Activated T-cell treated with anti-CD3 and anti-CD28 coated beads, Interleukin-2, amount 50 U/mL, for 72 hours (primary cell): ENCODE measurements at regions not wholly inside any gene's neighbourhood (a gene's known extent, or its start where the extent isn't known, plus 50 kb on each side); places are given as distances from the start of the nearest gene placed in this dataset.

ENCODE experiments used
- ATAC-seq, 2 donors: fragments of 150-1000 bp; cut with Tn5 transposase; replicated peaks in 1 of 2; 2 replicates each; pipeline ENCODE4 v1.10.0; 2021; ENCODE audit warnings: moderate library complexity in 2 of 2, mild to moderate bottlenecking in 1 of 2
- DNase-seq, 2 donors: peaks; one replicate each; pipeline ENCODE4 v3.0.0; 2021 to 2022; ENCODE audit warnings: mixed read lengths in 1 of 2
- H3K27ac Mint-ChIP-seq: one replicate; pipeline ENCODE4 v1.8.0; 2022; ENCODE audit warnings: mild to moderate bottlenecking, moderate library complexity, mixed read lengths
- H3K27me3 Mint-ChIP-seq: one replicate; pipeline ENCODE4 v1.8.0; 2022; ENCODE audit warnings: low read depth, mixed read lengths
- H3K36me3 Mint-ChIP-seq, 2 donors: one replicate each; pipeline ENCODE4 v1.8.0; 2022; ENCODE audit warnings: mixed read lengths in 2 of 2, mild to moderate bottlenecking in 1 of 2; ENCODE audit not compliant: insufficient read depth in 2 of 2
- H3K4me1 Mint-ChIP-seq: one replicate; pipeline ENCODE4 v1.8.0; 2022; ENCODE audit warnings: low read depth, mixed read lengths
- H3K4me3 Mint-ChIP-seq, 2 donors: one replicate each; pipeline ENCODE4 v1.8.0; 2022; ENCODE audit warnings: mild to moderate bottlenecking in 2 of 2, mixed read lengths in 2 of 2, moderate library complexity in 2 of 2
- H3K9me3 Mint-ChIP-seq, 2 donors: one replicate each; pipeline ENCODE4 v1.8.0; 2022; ENCODE audit warnings: mixed read lengths in 2 of 2

DNA sequence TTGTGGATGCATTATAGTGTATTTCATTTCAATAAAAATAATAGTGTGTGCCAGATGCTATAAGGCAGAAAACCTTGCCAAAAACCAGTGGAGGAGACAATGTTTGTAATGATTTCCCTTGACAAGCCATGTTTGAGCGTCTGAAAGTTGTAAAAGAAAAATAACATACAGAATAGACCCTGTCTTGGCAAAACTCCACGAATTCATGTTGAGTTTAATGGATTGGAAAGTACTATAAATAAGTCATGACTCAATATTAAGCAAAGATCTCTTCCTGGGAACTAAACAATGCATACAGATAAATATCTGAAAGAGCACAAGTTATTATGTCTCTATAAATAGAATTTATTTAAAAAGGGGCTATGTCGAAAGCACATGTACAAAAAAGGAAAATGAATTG, 543.5 kb downstream of the GABRG1 start:
- H3K4me3 Mint-ChIP-seq, result no peak overlapping the region
- peaks cover 0 to 3% of the 10 kb centered on the region in 2 donors for H3K36me3 Mint-ChIP-seq
- DNase-seq (no peak), ATAC-seq (no peak)
- no peaks in the 10 kb centered on the region for H3K4me1 Mint-ChIP-seq
- H3K27me3 Mint-ChIP-seq, result no peaks in the 10 kb centered on the region
- peaks cover 0 to 15% of the 10 kb centered on the region in 2 donors for H3K9me3 Mint-ChIP-seq
- H3K27ac Mint-ChIP-seq, result no peak overlapping the region

- peaks cover 2 to 8% of the 10 kb centered on the region in 2 donors for H3K9me3 Mint-ChIP-seq
- no peak overlapping the region for H3K27ac Mint-ChIP-seq
- no peaks in the 10 kb centered on the region for H3K4me1 Mint-ChIP-seq
- no peak overlapping the region for H3K4me3 Mint-ChIP-seq
- no peak for ATAC-seq
- H3K36me3 Mint-ChIP-seq, result no peaks in the 10 kb centered on the region
- H3K27me3 Mint-ChIP-seq, result no peaks in the 10 kb centered on the region
- no peak for DNase-seq
These were observed 545.0 kb downstream of the GABRG1 start for GRCh38 chr4:45578874-45579273.

GRCh38 chr4:45576275-45576674, 547.6 kb downstream of the GABRG1 start:
- no peak overlapping the region for H3K27ac Mint-ChIP-seq
- no peaks in the 10 kb centered on the region for H3K36me3 Mint-ChIP-seq
- no peaks in the 10 kb centered on the region for H3K27me3 Mint-ChIP-seq
- no peaks in the 10 kb centered on the region for H3K4me1 Mint-ChIP-seq
- peaks cover 5 to 6% of the 10 kb centered on the region in 2 donors for H3K9me3 Mint-ChIP-seq
- no peak overlapping the region for H3K4me3 Mint-ChIP-seq
- DNase-seq (no peak), ATAC-seq (no peak)

GRCh38 chr4:45569619-45570018, 554.2 kb downstream of the GABRG1 start:
- Mint-ChIP-seq H3K9me3 (peaks cover 2 to 4% of the 10 kb centered on the region in 2 donors), H3K27me3 (no peaks in the 10 kb centered on the region), H3K4me3 (no peak overlapping the region), H3K27ac (no peak overlapping the region), H3K4me1 (no peaks in the 10 kb centered on the region), H3K36me3 (no peaks in the 10 kb centered on the region)
- DNase-seq (no peak), ATAC-seq (no peak)

DNA sequence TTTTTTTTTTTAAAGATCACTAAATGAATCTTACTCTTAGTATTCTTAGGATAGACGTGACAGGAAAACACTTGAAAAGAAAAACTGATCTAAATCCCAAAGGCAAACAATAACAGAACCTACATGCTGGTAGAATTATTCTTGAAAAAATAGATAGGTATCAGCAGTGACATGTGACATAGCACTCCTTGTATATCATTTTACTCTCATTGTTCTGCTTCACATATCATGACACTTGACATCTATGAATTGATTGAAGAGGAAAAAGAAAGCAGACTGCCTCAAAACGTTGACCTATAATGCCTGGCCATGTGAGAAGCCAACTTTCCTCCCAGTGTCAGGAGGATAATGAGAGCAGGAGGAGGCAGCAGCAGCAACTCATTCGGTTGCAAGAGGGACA, 555.2 kb downstream of the GABRG1 start:
- peaks cover 2 to 4% of the 10 kb centered on the region in 2 donors for H3K9me3 Mint-ChIP-seq
- H3K4me1 Mint-ChIP-seq, result no peaks in the 10 kb centered on the region
- no peaks in the 10 kb centered on the region for H3K36me3 Mint-ChIP-seq
- no peak for DNase-seq
- no peak overlapping the region for H3K4me3 Mint-ChIP-seq
- no peak for ATAC-seq
- H3K27me3 Mint-ChIP-seq, result no peaks in the 10 kb centered on the region
- H3K27ac Mint-ChIP-seq, result no peak overlapping the region

DNA sequence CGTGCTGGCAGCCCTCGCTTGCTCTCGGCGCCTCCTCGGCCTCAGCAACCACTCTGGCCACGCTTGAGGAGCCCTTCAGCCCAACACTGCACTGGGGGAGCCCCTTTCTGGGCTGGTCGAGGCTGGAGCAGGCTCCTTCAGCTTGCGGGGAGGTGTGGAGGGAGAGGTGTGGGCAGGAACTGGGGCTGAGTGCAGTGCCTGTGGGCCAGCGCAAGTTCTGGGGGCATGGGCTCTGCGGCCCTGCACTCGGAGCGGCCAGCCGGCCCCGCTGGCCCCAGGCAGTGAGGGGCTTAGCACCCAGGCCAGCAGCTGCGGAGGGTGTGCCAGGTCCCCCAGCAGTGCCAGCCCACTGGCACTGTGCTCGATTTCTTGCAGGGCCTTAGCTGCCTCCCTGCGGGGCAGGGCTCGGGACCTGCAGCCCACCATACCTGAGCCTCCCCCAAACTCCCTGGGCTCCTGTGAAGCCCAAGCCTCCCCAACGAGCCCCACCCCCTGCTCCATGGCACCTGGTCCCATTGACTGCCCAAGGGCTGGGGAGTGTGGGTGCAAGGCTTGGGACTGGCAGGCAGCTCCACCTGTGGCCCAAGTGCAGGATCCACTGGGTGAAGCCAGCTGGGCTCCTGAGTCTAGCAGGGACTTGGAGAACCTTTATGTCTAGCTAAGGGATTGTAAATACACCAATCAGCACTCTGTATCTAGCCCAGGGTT, 556.8 kb downstream of the GABRG1 start:
- DNase-seq, result no peak
- H3K36me3 Mint-ChIP-seq, result no peaks in the 10 kb centered on the region
- H3K9me3 Mint-ChIP-seq, result peaks cover 2 to 4% of the 10 kb centered on the region in 2 donors
- H3K4me3 Mint-ChIP-seq, result no peak overlapping the region
- no peak for ATAC-seq
- no peak overlapping the region for H3K27ac Mint-ChIP-seq
- no peaks in the 10 kb centered on the region for H3K4me1 Mint-ChIP-seq
- H3K27me3 Mint-ChIP-seq, result no peaks in the 10 kb centered on the region

GRCh38 chr4:45554423-45554822, 569.4 kb downstream of the GABRG1 start:
- H3K27ac Mint-ChIP-seq, result no peak overlapping the region
- no peaks in the 10 kb centered on the region for H3K36me3 Mint-ChIP-seq
- H3K27me3 Mint-ChIP-seq, result no peaks in the 10 kb centered on the region
- ATAC-seq (no peak), DNase-seq (no peak)
- no peak overlapping the region for H3K4me3 Mint-ChIP-seq
- no peaks in the 10 kb centered on the region for H3K4me1 Mint-ChIP-seq
- peaks cover 3 to 6% of the 10 kb centered on the region in 2 donors for H3K9me3 Mint-ChIP-seq

DNA sequence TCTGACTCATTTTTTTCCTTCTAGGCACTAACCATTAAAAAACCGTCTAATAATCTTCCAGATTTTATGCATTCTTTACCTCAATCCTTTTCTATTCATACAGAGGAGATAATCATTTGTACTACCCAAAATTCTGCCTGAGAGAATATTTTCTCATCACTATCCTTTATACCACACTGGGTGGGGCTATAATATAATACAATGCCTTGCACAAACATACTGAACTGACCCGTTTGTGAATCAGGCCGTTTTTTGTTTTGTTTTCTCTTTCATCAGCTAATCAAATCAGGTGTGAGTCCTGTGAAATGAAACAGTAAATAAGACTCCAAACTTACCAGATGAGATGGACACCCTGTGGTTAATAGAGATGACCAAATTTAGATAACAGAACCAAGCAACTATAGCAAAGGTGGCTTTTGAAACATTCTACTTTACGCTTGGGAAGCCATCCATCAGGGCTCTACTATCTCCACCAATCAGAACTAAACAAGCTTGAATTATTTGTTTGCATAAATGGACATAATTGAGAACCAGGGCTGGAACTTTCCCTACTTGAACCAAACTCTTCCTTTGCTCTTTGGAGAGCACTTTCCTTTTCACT, 573.0 kb downstream of the GABRG1 start:
- Mint-ChIP-seq H3K36me3 (no peaks in the 10 kb centered on the region), H3K27ac (no peak overlapping the region), H3K27me3 (no peaks in the 10 kb centered on the region), H3K9me3 (peaks cover 0 to 6% of the 10 kb centered on the region in 2 donors), H3K4me1 (no peaks in the 10 kb centered on the region), H3K4me3 (no peak overlapping the region)
- DNase-seq, result no peak
- ATAC-seq, result no peak

DNA sequence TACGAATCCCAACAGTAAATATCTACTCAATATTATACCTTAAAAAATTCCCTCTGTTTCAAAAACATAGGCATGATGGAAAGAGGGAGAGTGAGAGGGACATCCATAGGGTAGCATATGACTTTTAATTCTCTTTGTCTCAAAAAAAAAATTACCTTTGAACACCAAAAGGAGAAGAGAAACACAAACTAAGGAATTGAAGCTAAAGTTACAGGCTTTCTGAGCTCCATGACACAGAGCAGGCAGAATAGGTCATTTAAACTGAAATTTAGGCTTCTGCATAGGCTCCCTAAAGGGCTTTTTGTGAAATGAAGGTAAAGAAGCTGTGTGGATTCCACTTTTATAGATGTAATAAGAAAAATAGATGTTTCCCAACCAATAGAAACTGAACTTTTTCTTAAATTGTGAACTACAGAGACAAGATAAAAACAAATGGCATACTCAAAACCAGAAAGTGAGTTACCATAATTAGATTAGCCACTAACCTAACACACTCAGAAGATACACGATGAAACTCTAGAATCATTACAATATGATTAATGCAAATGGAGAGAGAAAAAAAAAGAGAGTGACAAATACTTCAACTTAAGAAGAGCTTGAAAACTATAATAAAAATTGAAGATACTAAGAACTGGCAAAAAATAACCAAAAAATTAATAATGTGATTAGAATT, 584.6 kb downstream of the GABRG1 start:
- no peaks in the 10 kb centered on the region for H3K4me1 Mint-ChIP-seq
- H3K9me3 Mint-ChIP-seq, result peaks cover 11 to 20% of the 10 kb centered on the region in 2 donors
- no peaks in the 10 kb centered on the region for H3K27me3 Mint-ChIP-seq
- ATAC-seq (no peak), DNase-seq (no peak)
- peaks cover 0 to 2% of the 10 kb centered on the region in 2 donors for H3K36me3 Mint-ChIP-seq
- no peak overlapping the region for H3K27ac Mint-ChIP-seq
- no peak overlapping the region for H3K4me3 Mint-ChIP-seq

- DNase-seq (no peak), ATAC-seq (no peak)
- peaks cover 0 to 2% of the 10 kb centered on the region in 2 donors for H3K36me3 Mint-ChIP-seq
- H3K27me3 Mint-ChIP-seq, result no peaks in the 10 kb centered on the region
- H3K9me3 Mint-ChIP-seq, result peaks cover 5 to 9% of the 10 kb centered on the region in 2 donors
- no peak overlapping the region for H3K4me3 Mint-ChIP-seq
- no peak overlapping the region for H3K27ac Mint-ChIP-seq
- H3K4me1 Mint-ChIP-seq, result no peaks in the 10 kb centered on the region
These were observed 593.4 kb downstream of the GABRG1 start for GRCh38 chr4:45530498-45530897.

DNA sequence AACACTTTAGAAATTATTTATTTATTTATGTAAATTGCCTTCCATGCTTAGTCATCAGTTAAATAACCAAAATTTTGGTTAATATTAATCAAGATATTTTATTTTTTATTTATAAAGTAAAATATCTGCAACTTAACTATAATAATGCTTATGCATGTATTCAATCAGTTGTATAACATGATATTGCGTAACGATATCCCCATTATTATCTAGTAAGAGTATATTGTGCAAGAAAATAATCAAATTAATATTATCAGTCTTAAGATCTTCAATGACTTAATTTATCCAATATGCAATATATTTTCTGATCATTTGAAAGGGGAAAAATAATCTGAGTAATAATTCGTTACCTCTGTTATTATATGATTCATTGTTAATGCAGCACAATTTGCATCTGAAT, 596.7 kb downstream of the GABRG1 start:
- peaks cover 0 to 2% of the 10 kb centered on the region in 2 donors for H3K36me3 Mint-ChIP-seq
- H3K4me1 Mint-ChIP-seq, result no peaks in the 10 kb centered on the region
- no peaks in the 10 kb centered on the region for H3K27me3 Mint-ChIP-seq
- peaks cover 5 to 9% of the 10 kb centered on the region in 2 donors for H3K9me3 Mint-ChIP-seq
- DNase-seq (no peak), ATAC-seq (no peak)
- H3K4me3 Mint-ChIP-seq, result no peak overlapping the region
- no peak overlapping the region for H3K27ac Mint-ChIP-seq

DNA sequence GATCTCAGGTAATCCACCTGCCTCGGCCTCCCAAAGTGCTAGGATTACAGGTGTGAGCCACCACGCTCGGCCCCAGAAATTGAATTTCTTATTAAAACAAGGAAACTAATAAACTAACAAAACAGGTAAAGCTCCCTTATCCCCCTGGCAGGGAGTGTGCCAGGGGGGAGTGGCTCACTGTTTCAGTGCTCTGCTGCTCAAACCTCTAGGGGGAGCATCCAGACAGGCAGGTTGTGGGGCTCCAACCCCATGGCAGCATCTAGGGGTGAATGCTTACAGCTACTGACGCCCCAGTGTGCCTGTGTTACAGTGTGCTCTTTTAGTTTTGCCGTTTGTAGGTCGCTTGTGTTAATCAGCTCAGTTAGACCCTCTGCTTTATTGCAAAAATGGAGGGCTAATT, 605.0 kb downstream of the GABRG1 start:
- peaks cover 8 to 10% of the 10 kb centered on the region in 2 donors for H3K9me3 Mint-ChIP-seq
- no peaks in the 10 kb centered on the region for H3K27me3 Mint-ChIP-seq
- H3K36me3 Mint-ChIP-seq, result no peaks in the 10 kb centered on the region
- no peaks in the 10 kb centered on the region for H3K4me1 Mint-ChIP-seq
- no peak overlapping the region for H3K4me3 Mint-ChIP-seq
- H3K27ac Mint-ChIP-seq, result no peak overlapping the region
- DNase-seq (no peak), ATAC-seq (no peak)

- Mint-ChIP-seq H3K27me3 (no peaks in the 10 kb centered on the region), H3K9me3 (peaks cover 4 to 7% of the 10 kb centered on the region in 2 donors), H3K27ac (no peak overlapping the region), H3K4me1 (no peaks in the 10 kb centered on the region), H3K36me3 (no peaks in the 10 kb centered on the region), H3K4me3 (no peak overlapping the region)
- DNase-seq (no peak), ATAC-seq (no peak)
These were observed 621.4 kb downstream of the GABRG1 start for GRCh38 chr4:45502471-45502870.
